ENCODE measurements at regions not wholly inside any gene's neighbourhood (a gene's known extent, or its start where the extent isn't known, plus 50 kb on each side); places are given as distances from the start of the nearest gene placed in this dataset.

GRCh38 chr15:45914425-45914824, 279.6 kb downstream of the SQOR start:
- no peak overlapping the region for H3K9ac ChIP-seq (ENCODE audit: low read depth, low read length)
- no peaks in the 10 kb centered on the region for H3K36me3 ChIP-seq (ENCODE audit: insufficient read depth, low read depth, low read length)
- no peaks in the 10 kb centered on the region for H3K9me3 ChIP-seq (ENCODE audit: insufficient read depth, low read depth, low read length)
- H3K4me3 ChIP-seq (ENCODE audit: low read length): no peak overlapping the region
- H3K4me1 ChIP-seq (ENCODE audit: insufficient read depth, low read length): no peaks in the 10 kb centered on the region
- no peak overlapping the region for H3K27ac ChIP-seq (ENCODE audit: low read length)
- no peaks in the 10 kb centered on the region for H3K27me3 ChIP-seq (ENCODE audit: insufficient read depth, low read length)

DNA sequence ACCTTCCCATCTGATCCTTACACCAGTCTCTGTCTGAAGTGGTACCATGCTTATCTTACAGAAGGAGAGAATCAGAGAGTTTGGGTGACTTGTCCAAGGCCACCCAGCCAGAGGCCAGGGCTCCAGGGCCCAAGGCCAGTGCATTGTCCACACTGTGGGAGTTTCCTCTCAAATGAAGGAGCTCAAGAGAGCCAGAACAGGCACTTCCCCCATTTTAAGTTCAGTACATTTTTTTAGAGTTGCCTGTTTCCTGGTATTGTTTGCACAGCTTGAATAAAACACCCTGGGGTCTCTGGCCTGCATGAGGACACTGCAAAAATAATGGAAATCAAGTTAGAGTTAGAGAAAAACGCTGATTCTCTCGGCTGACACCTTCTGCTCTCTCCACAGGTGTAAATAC, 284.0 kb downstream of the SQOR start:
- Histone ChIP-seq H3K4me1 (ENCODE audit: insufficient read depth, low read length) (no peaks in the 10 kb centered on the region; the same call in 1 of the 2 replicates), H3K27me3 (ENCODE audit: insufficient read depth, low read length) (no peaks in the 10 kb centered on the region), H3K9me3 (ENCODE audit: insufficient read depth, low read depth, low read length) (no peaks in the 10 kb centered on the region), H3K9ac (ENCODE audit: low read depth, low read length) (no peak overlapping the region), H3K36me3 (ENCODE audit: insufficient read depth, low read depth, low read length) (no peaks in the 10 kb centered on the region), H3K4me3 (ENCODE audit: low read length) (no peak overlapping the region), H3K27ac (ENCODE audit: low read length) (no peak overlapping the region)

GRCh38 chr15:45919806-45920205, 285.0 kb downstream of the SQOR start:
- Histone ChIP-seq H3K4me3 (ENCODE audit: low read length) (no peak overlapping the region), H3K36me3 (ENCODE audit: insufficient read depth, low read depth, low read length) (no peaks in the 10 kb centered on the region), H3K27ac (ENCODE audit: low read length) (no peak overlapping the region), H3K4me1 (ENCODE audit: insufficient read depth, low read length) (no peaks in the 10 kb centered on the region; the same call in 1 of the 2 replicates), H3K9me3 (ENCODE audit: insufficient read depth, low read depth, low read length) (no peaks in the 10 kb centered on the region), H3K27me3 (ENCODE audit: insufficient read depth, low read length) (no peaks in the 10 kb centered on the region), H3K9ac (ENCODE audit: low read depth, low read length) (no peak overlapping the region)

DNA sequence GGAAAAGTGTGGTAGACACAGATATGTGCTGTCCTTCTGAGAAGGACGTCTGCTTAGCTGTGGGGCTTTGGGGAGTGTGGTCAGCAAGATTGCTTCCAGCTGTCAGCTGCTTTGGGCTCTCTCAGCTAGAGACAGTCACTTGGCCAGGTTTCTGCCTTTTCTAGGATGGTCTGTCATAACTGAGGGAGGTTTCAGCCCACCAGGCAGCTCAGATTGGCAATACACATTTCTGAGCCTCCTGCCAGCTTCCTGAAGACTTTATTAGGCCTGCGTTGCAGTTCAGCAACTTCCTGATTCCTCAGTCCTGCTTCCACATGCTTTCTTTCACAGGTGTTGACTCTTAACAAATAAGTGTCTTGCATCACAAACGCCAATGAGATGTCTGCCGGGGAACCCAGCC, 286.5 kb downstream of the SQOR start:
- Histone ChIP-seq H3K27ac (ENCODE audit: low read length) (no peak overlapping the region), H3K4me3 (ENCODE audit: low read length) (no peak overlapping the region), H3K9me3 (ENCODE audit: insufficient read depth, low read depth, low read length) (no peaks in the 10 kb centered on the region), H3K4me1 (ENCODE audit: insufficient read depth, low read length) (no peaks in the 10 kb centered on the region; the same call in 1 of the 2 replicates), H3K9ac (ENCODE audit: low read depth, low read length) (no peak overlapping the region), H3K36me3 (ENCODE audit: insufficient read depth, low read depth, low read length) (no peaks in the 10 kb centered on the region), H3K27me3 (ENCODE audit: insufficient read depth, low read length) (no peaks in the 10 kb centered on the region)

DNA sequence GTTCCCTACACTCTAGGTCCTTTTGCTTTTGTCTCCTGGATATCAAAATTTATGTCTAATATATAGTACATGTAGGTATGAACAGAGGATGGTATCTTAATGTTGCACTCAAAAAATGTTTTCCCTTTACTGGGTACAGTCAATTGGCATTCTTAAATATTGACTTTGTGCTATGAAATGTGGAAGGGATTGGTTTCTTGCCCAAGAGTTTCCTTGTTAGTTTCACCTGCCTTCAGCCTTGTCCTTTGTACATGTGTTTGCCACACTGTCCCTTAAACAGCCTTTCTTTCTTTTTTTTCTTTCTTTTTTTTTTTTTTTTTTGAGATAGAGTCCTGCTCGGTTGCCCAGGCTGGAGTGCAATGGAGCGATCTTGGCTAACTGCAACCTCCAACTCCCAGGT, 287.1 kb downstream of the SQOR start:
- no peak overlapping the region for H3K27ac ChIP-seq (ENCODE audit: low read length)
- no peaks in the 10 kb centered on the region for H3K27me3 ChIP-seq (ENCODE audit: insufficient read depth, low read length)
- no peak overlapping the region for H3K4me3 ChIP-seq (ENCODE audit: low read length)
- H3K36me3 ChIP-seq (ENCODE audit: insufficient read depth, low read depth, low read length): no peaks in the 10 kb centered on the region
- H3K9ac ChIP-seq (ENCODE audit: low read depth, low read length): no peak overlapping the region
- H3K4me1 ChIP-seq (ENCODE audit: insufficient read depth, low read length): no peaks in the 10 kb centered on the region; the same call in 1 of the 2 replicates
- H3K9me3 ChIP-seq (ENCODE audit: insufficient read depth, low read depth, low read length): no peaks in the 10 kb centered on the region

DNA sequence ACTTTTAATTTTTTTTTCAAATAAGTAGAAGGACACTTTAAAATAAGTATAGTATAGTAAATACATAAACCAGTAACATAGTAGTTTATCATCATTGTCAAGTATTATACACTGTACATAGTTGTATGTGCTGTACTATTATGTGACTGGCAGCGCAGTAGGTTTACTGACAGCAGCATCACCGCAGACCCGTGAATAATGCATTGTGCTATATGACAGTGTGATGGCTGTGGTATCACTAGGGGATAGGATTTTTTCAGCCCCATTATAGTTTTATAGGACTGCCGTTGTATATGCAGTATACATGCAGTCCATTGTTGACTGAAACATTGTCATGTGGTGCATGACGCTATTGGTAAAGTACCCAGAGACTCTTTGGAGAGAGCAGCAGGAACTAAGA, 306.5 kb downstream of the SQOR start:
- H3K9me3 ChIP-seq (ENCODE audit: insufficient read depth, low read depth, low read length): no peaks in the 10 kb centered on the region
- no peaks in the 10 kb centered on the region for H3K4me1 ChIP-seq (ENCODE audit: insufficient read depth, low read length)
- no peak overlapping the region for H3K4me3 ChIP-seq (ENCODE audit: low read length)
- no peaks in the 10 kb centered on the region for H3K27me3 ChIP-seq (ENCODE audit: insufficient read depth, low read length)
- H3K27ac ChIP-seq (ENCODE audit: low read length): no peak overlapping the region
- no peaks in the 10 kb centered on the region for H3K36me3 ChIP-seq (ENCODE audit: insufficient read depth, low read depth, low read length)
- no peak overlapping the region for H3K9ac ChIP-seq (ENCODE audit: low read depth, low read length)

DNA sequence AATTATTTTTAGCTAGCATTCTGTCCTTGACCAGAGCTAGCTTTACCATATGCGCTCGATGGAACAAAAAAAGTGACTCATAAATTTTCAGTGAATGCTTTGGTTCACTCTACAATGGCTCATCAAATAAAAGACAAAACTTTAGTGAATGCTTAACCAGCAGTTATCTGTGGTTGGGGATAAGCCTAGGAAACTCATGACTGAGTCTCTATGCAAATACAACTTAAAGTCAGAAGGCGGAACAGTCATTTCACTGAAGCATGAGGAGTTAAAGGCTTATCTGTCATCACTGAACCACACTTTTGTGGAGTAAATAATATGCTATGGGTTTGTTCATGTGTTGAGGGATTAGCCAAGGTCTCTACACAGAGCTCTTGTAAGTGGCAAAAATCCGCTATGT, 308.4 kb downstream of the SQOR start:
- H3K9me3 ChIP-seq (ENCODE audit: insufficient read depth, low read depth, low read length): no peaks in the 10 kb centered on the region; the same call in 1 of the 2 replicates
- no peaks in the 10 kb centered on the region for H3K36me3 ChIP-seq (ENCODE audit: insufficient read depth, low read depth, low read length)
- H3K27me3 ChIP-seq (ENCODE audit: insufficient read depth, low read length): no peaks in the 10 kb centered on the region
- no peak overlapping the region for H3K27ac ChIP-seq (ENCODE audit: low read length)
- no peak overlapping the region for H3K9ac ChIP-seq (ENCODE audit: low read depth, low read length)
- H3K4me1 ChIP-seq (ENCODE audit: insufficient read depth, low read length): peaks cover 11% of the 10 kb centered on the region; the same call in 1 of the 2 replicates
- no peak overlapping the region for H3K4me3 ChIP-seq (ENCODE audit: low read length)

GRCh38 chr15:45946111-45946510, 311.3 kb downstream of the SQOR start:
- H3K9ac ChIP-seq (ENCODE audit: low read depth, low read length): no peak overlapping the region
- H3K27ac ChIP-seq (ENCODE audit: low read length): no peak overlapping the region
- no peaks in the 10 kb centered on the region; the same call in 1 of the 2 replicates for H3K9me3 ChIP-seq (ENCODE audit: insufficient read depth, low read depth, low read length)
- H3K4me1 ChIP-seq (ENCODE audit: insufficient read depth, low read length): peaks cover 25% of the 10 kb centered on the region
- H3K27me3 ChIP-seq (ENCODE audit: insufficient read depth, low read length): no peaks in the 10 kb centered on the region
- no peak overlapping the region for H3K4me3 ChIP-seq (ENCODE audit: low read length)
- H3K36me3 ChIP-seq (ENCODE audit: insufficient read depth, low read depth, low read length): no peaks in the 10 kb centered on the region

- no peaks in the 10 kb centered on the region; the same call in 1 of the 2 replicates for H3K9me3 ChIP-seq (ENCODE audit: insufficient read depth, low read depth, low read length)
- H3K27me3 ChIP-seq (ENCODE audit: insufficient read depth, low read length): no peaks in the 10 kb centered on the region
- H3K36me3 ChIP-seq (ENCODE audit: insufficient read depth, low read depth, low read length): no peaks in the 10 kb centered on the region
- no peak overlapping the region for H3K9ac ChIP-seq (ENCODE audit: low read depth, low read length)
- H3K4me3 ChIP-seq (ENCODE audit: low read length): peak overlapping the region; percentile 18; the same call in 1 of the 2 replicates
- H3K4me1 ChIP-seq (ENCODE audit: insufficient read depth, low read length): peaks cover 27% of the 10 kb centered on the region
- no peak overlapping the region for H3K27ac ChIP-seq (ENCODE audit: low read length)
Observed at GRCh38 chr15:45948181-45948621, 313.4 kb downstream of the SQOR start.

DNA sequence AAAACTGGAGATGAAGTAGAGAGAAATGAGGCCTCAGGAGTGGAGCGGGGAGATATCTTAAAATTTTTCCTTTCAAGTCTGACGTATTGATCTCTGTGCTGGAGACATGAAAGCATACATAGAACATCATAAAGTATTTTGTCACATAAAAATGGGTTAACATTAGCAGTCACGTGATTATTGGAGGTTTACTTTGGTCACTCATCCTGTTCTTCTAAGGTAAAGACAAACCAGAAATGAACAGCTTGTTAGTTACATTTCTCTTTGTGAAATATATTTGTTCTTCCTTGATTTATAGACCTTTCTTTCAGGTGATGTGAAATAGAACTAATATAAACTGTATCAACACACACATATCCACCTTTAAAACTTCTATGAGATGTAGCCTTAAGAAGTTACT, 324.1 kb downstream of the SQOR start:
- Histone ChIP-seq H3K27me3 (ENCODE audit: insufficient read depth, low read length) (no peaks in the 10 kb centered on the region), H3K4me3 (ENCODE audit: low read length) (no peak overlapping the region), H3K4me1 (ENCODE audit: insufficient read depth, low read length) (no peaks in the 10 kb centered on the region), H3K36me3 (ENCODE audit: insufficient read depth, low read depth, low read length) (no peaks in the 10 kb centered on the region), H3K9ac (ENCODE audit: low read depth, low read length) (no peak overlapping the region), H3K9me3 (ENCODE audit: insufficient read depth, low read depth, low read length) (peaks cover 4% of the 10 kb centered on the region; the same call in 1 of the 2 replicates), H3K27ac (ENCODE audit: low read length) (no peak overlapping the region)

- peaks cover 4% of the 10 kb centered on the region; the same call in 1 of the 2 replicates for H3K9me3 ChIP-seq (ENCODE audit: insufficient read depth, low read depth, low read length)
- H3K36me3 ChIP-seq (ENCODE audit: insufficient read depth, low read depth, low read length): no peaks in the 10 kb centered on the region
- no peaks in the 10 kb centered on the region for H3K4me1 ChIP-seq (ENCODE audit: insufficient read depth, low read length)
- H3K4me3 ChIP-seq (ENCODE audit: low read length): no peak overlapping the region
- H3K9ac ChIP-seq (ENCODE audit: low read depth, low read length): no peak overlapping the region
- H3K27ac ChIP-seq (ENCODE audit: low read length): no peak overlapping the region
- no peaks in the 10 kb centered on the region for H3K27me3 ChIP-seq (ENCODE audit: insufficient read depth, low read length)
Observed at GRCh38 chr15:45962733-45963132, 327.9 kb downstream of the SQOR start.

DNA sequence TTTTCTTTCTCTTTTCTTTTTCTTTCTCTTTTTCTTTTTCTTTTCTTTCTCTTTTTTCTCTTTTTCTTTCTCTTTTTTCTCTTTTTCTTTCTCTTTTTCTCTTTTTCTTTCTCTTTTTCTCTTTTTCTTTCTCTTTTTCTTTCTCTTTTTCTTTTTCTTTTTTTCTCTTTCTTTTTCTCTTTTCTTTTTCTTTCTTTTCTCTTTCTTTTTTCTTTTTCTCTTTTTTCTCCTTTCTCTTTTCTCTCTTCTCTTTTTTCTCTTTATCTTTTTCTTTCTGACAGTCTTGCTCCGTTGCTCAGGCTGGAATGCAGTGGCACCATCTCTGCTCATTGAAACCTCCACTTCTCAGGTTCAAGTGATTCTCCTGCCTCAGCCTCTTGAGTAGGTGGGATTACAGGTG, 335.7 kb downstream of the SQOR start:
- H3K4me1 ChIP-seq (ENCODE audit: insufficient read depth, low read length): no peaks in the 10 kb centered on the region
- H3K27ac ChIP-seq (ENCODE audit: low read length): no peak overlapping the region
- H3K9ac ChIP-seq (ENCODE audit: low read depth, low read length): no peak overlapping the region
- no peak overlapping the region for H3K4me3 ChIP-seq (ENCODE audit: low read length)
- H3K36me3 ChIP-seq (ENCODE audit: insufficient read depth, low read depth, low read length): no peaks in the 10 kb centered on the region
- H3K9me3 ChIP-seq (ENCODE audit: insufficient read depth, low read depth, low read length): no peaks in the 10 kb centered on the region
- no peaks in the 10 kb centered on the region for H3K27me3 ChIP-seq (ENCODE audit: insufficient read depth, low read length)

Data from iPS-20b (cell line).